B cell (primary cell): ENCODE measurements at regions not wholly inside any gene's neighbourhood (a gene's known extent, or its start where the extent isn't known, plus 50 kb on each side); places are given as distances from the start of the nearest gene placed in this dataset.

Source experiments
- ATAC-seq: fragments of 200-7000 bp; cut with Tn5 transposase; one replicate; pipeline ENCODE4 v1.10.0; 2021; ENCODE audit warnings: low read depth, mild to moderate bottlenecking, moderate number of reproducible peaks, moderate library complexity
- CTCF ChIA-PET: fragments of 350-600 bp; sonication (Branson Sonifier 250); formaldehyde crosslinking; loops from one replicate; lab custom pipeline; 2021; ENCODE audit warnings: antibody characterized with exemption, inconsistent platforms; lab: Charles Lee
- POLR2A ChIA-PET: fragments of 350-600 bp; sonication (Branson Sonifier 250); formaldehyde crosslinking; loops from one replicate; lab custom pipeline; 2021; ENCODE audit warnings: antibody characterized with exemption; lab: Charles Lee
- DNase-seq: peaks from one replicate; pipeline ENCODE4 v3.0.0; 2013
- H2AFZ ChIP-seq: 2 replicates; pipeline ENCODE4 v1.6.1; 2012; ENCODE audit warnings: mild to moderate bottlenecking, low read depth, low read length; ENCODE audit not compliant: insufficient read depth, poor library complexity, severe bottlenecking
- H3K27ac ChIP-seq, 2 donors: 1 replicate in 1 of 2; 2 replicates in 1 of 2; pipeline ENCODE4 v1.5.1; 2012 to 2013; ENCODE audit warnings: low read length in 2 of 2, mild to moderate bottlenecking in 2 of 2, moderate library complexity in 1 of 2
- H3K27me3 ChIP-seq, 4 experiments: fragments of 200-600 bp in 1 of 4; sonication (generic) in 1 of 4; replicated peaks in 1 of 4; 1 replicate in 2 of 4; 2 replicates in 2 of 4; pipeline versions ENCODE4 v1.6.1 to v1.7.0; 2013 to 2016; ENCODE audit warnings: low read length in 3 of 4, mild to moderate bottlenecking in 2 of 4, mixed read lengths in 1 of 4, moderate library complexity in 1 of 4; ENCODE audit not compliant: insufficient read depth in 4 of 4, control insufficient read depth in 3 of 4; ENCODE audit errors: control extremely low read depth in 1 of 4
- H3K36me3 ChIP-seq, 2 experiments: replicated peaks in 1 of 2; 1 replicate in 1 of 2; 2 replicates in 1 of 2; pipeline versions ENCODE4 v1.6.1 to v1.7.1; 2013; ENCODE audit warnings: low read length in 1 of 2; ENCODE audit not compliant: insufficient read depth in 2 of 2, control insufficient read depth in 1 of 2; ENCODE audit errors: control extremely low read depth in 1 of 2, extremely low read depth in 1 of 2
- H3K4me1 ChIP-seq, 2 donors: fragments of 200-600 bp in 1 of 2; sonication (generic) in 1 of 2; 1 replicate in 1 of 2; 2 replicates in 1 of 2; pipeline versions ENCODE4 v1.5.1 to v1.6.1; 2013 to 2017; ENCODE audit warnings: low read length in 2 of 2; ENCODE audit not compliant: control insufficient read depth in 2 of 2, insufficient read depth in 2 of 2
- H3K4me2 ChIP-seq: replicated peaks from 2 replicates; pipeline ENCODE3; 2012; ENCODE audit warnings: mild to moderate bottlenecking, low read depth, low read length; ENCODE audit not compliant: poor library complexity, severe bottlenecking
- H3K4me3 ChIP-seq, 5 experiments: fragments of 200-600 bp in 1 of 5; sonication (generic) in 1 of 5; 1 replicate in 3 of 5; 2 replicates in 2 of 5; pipeline versions ENCODE4 v1.5.1 to v1.7.0; 2011 to 2016; ENCODE audit warnings: low read length in 4 of 5, mild to moderate bottlenecking in 4 of 5, low read depth in 2 of 5, control low read depth in 1 of 5, moderate library complexity in 1 of 5; ENCODE audit not compliant: insufficient read depth in 1 of 5; ENCODE audit errors: control extremely low read depth in 1 of 5, extremely low read depth in 1 of 5
- H3K79me2 ChIP-seq: fragments of 200-600 bp; sonication (generic); one replicate; pipeline ENCODE4 v1.6.0; 2016; ENCODE audit warnings: low read length; ENCODE audit not compliant: control insufficient read depth, insufficient read depth
- H3K9ac ChIP-seq: fragments of 200-600 bp; sonication (generic); 2 replicates; pipeline ENCODE4 v1.6.1; 2017; ENCODE audit warnings: mild to moderate bottlenecking, low read length, moderate library complexity
- H3K9me3 ChIP-seq, 3 donors: one replicate each; pipeline versions ENCODE4 v1.6.1 to v1.7.1; 2013; ENCODE audit warnings: low read length in 2 of 3; ENCODE audit not compliant: control insufficient read depth in 2 of 3, insufficient read depth in 1 of 3; ENCODE audit errors: control extremely low read depth in 1 of 3
- H4K20me1 ChIP-seq: 2 replicates; pipeline ENCODE4 v1.6.0; 2012; ENCODE audit warnings: mild to moderate bottlenecking, low read length; ENCODE audit not compliant: insufficient read depth, control insufficient read depth, poor library complexity, severe bottlenecking
- H3K27ac Mint-ChIP-seq: one replicate; pipeline ENCODE4 v1.8.0; 2021; ENCODE audit warnings: mixed read lengths
- H3K27me3 Mint-ChIP-seq: one replicate; pipeline ENCODE4 v1.8.0; 2021; ENCODE audit warnings: mixed read lengths
- H3K4me1 Mint-ChIP-seq: one replicate; pipeline ENCODE4 v1.8.0; 2021; ENCODE audit warnings: mixed read lengths
- H3K4me3 Mint-ChIP-seq: one replicate; pipeline ENCODE4 v1.8.0; 2021; ENCODE audit warnings: mixed read lengths
- H3K9me3 Mint-ChIP-seq: one replicate; pipeline ENCODE4 v1.8.0; 2022; ENCODE audit warnings: mixed read lengths; ENCODE audit not compliant: insufficient read depth
- EZH2 ChIP-seq: IDR thresholded peaks from 2 replicates; pipeline ENCODE4 v1.6.1; 2012; ENCODE audit warnings: borderline replicate concordance, low read depth, mild to moderate bottlenecking, moderate library complexity, low read length; ENCODE audit not compliant: insufficient read depth, poor library complexity, severe bottlenecking
- WGBS: methylation state at CpG from one replicate; pipeline ENCODE4 v1.1.5; 2013; ENCODE audit warnings: missing lambda C conversion rate; ENCODE audit not compliant: insufficient coverage; 5-methylcytosine and 5-hydroxymethylcytosine counted together
- intact Hi-C: fragments of 100-400 bp; cut with micrococcal nuclease; formaldehyde crosslinking; loops from one replicate; pipeline ENCODE4 v1.10.0; 2022
- TF ChIP-seq, protein P1 (sequence below): fragments of 200-600 bp; IDR thresholded peaks from one replicate; pipeline ENCODE4 v1.8.0; 2022; ENCODE audit warnings: antibody characterized with exemption, mild to moderate bottlenecking

- CTCF ChIA-PET: no interaction called here
- intact Hi-C loops: loop anchor here (10.0 kb wide), 1 partner anchor 429 kb away; no protein-coding TSS in a partner anchor
- no peak overlapping the region for H3K4me3 Mint-ChIP-seq
Observed at GRCh38 chr3:193875601-193876321, 260.2 kb upstream of the HES1 start.

More at GRCh38 chr3:193875601-193876321, 260.2 kb upstream of the HES1 start:
- no peak overlapping the region for H3K4me2 ChIP-seq
- H3K9me3 Mint-ChIP-seq: no peaks in the 10 kb centered on the region
- no peak overlapping the region for H3K27ac ChIP-seq
- 42% methylated on average over 2 of the region's 5 CpGs for WGBS
- no peaks in the 10 kb centered on the region for H3K9me3 ChIP-seq
- H3K4me1 Mint-ChIP-seq: peaks cover 26% of the 10 kb centered on the region
- no peak overlapping the region for H3K9ac ChIP-seq
- DNase-seq (no peak), ATAC-seq (no peak)
- H3K27me3 Mint-ChIP-seq: peaks cover 4% of the 10 kb centered on the region
- no peak overlapping the region for H3K4me3 ChIP-seq
- H2AFZ ChIP-seq: no peak overlapping the region
- no peak overlapping the region for H3K27ac Mint-ChIP-seq
- no peak for TF ChIP-seq EZH2
- TF ChIP-seq, protein P1, sequence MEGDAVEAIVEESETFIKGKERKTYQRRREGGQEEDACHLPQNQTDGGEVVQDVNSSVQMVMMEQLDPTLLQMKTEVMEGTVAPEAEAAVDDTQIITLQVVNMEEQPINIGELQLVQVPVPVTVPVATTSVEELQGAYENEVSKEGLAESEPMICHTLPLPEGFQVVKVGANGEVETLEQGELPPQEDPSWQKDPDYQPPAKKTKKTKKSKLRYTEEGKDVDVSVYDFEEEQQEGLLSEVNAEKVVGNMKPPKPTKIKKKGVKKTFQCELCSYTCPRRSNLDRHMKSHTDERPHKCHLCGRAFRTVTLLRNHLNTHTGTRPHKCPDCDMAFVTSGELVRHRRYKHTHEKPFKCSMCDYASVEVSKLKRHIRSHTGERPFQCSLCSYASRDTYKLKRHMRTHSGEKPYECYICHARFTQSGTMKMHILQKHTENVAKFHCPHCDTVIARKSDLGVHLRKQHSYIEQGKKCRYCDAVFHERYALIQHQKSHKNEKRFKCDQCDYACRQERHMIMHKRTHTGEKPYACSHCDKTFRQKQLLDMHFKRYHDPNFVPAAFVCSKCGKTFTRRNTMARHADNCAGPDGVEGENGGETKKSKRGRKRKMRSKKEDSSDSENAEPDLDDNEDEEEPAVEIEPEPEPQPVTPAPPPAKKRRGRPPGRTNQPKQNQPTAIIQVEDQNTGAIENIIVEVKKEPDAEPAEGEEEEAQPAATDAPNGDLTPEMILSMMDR: no peak
- no peaks in the 10 kb centered on the region for H3K36me3 ChIP-seq
- H3K79me2 ChIP-seq: no peaks in the 10 kb centered on the region
- H3K4me1 ChIP-seq: peaks cover 12 to 18% of the 10 kb centered on the region in 2 donors
- POLR2A ChIA-PET: no interaction called here
- no peaks in the 10 kb centered on the region for H4K20me1 ChIP-seq
- peaks cover 0 to 6% (median 0%) of the 10 kb centered on the region in 4 experiments for H3K27me3 ChIP-seq
